HepG2 (cell line): ENCODE measurements at regions not wholly inside any gene's neighbourhood (a gene's known extent, or its start where the extent isn't known, plus 50 kb on each side); places are given as distances from the start of the nearest gene placed in this dataset.

Source experiments
- ATAC-seq: fragments of 200-7000 bp; cut with Tn5 transposase; 3 replicates; pipeline ENCODE4 v1.9.1; 2020; ENCODE audit warnings: mild to moderate bottlenecking, moderate library complexity
- BruUV-seq: library from RNA; stranded (reverse); fragments of 400-500 nt; replicated peaks from 2 replicates; lab custom pipeline; 2021; lab: Mats Ljungman, UMichigan
- CTCF ChIA-PET: fragments of 300-600 bp; formaldehyde crosslinking; extraction: SDS; loops from one replicate; lab custom pipeline; 2021; ENCODE audit warnings: low total read pairs, inconsistent platforms, low intra/inter-chr PET ratio; lab: Yijun Ruan, JAX
- POLR2A ChIA-PET: fragments of 350-600 bp; sonication (Branson Sonifier 250); formaldehyde crosslinking; loops from one replicate; lab custom pipeline; 2020; ENCODE audit warnings: antibody characterized with exemption, inconsistent platforms; lab: Yijun Ruan, JAX
- DNase-seq: peaks from one replicate; pipeline ENCODE4 v3.0.0-alpha.2; 2015; ENCODE audit warnings: low spot score
- FAIRE-seq: peaks from 3 replicates; lab custom pipeline; 2011; peaks lifted over from hg19 to GRCh38; lab: Jason Lieb, UNC
- H2AFZ ChIP-seq: one replicate; pipeline ENCODE4 v1.6.1; 2011; ENCODE audit warnings: low read length, inconsistent platforms
- H3K27ac ChIP-seq: fragments of 300-600 bp; 3 replicates; pipeline ENCODE4 v1.8.0; 2011; ENCODE audit warnings: mixed run types, mild to moderate bottlenecking, mixed read lengths, low read length, inconsistent platforms; ENCODE audit not compliant: insufficient read depth; ENCODE audit errors: extremely low read length
- H3K27me3 ChIP-seq, 2 experiments: fragments of 200-600 bp in 1 of 2; 2 replicates in 1 of 2; 3 replicates in 1 of 2; pipeline versions ENCODE4 v1.6.0 to v1.8.0; 2011; ENCODE audit warnings: low read length in 2 of 2, mild to moderate bottlenecking in 2 of 2, moderate library complexity in 2 of 2, inconsistent platforms in 1 of 2; ENCODE audit not compliant: insufficient read depth in 2 of 2, control insufficient read depth in 1 of 2
- H3K36me3 ChIP-seq, 2 experiments: fragments of 200-600 bp in 1 of 2; replicated peaks in 1 of 2; 2 replicates in 1 of 2; 3 replicates in 1 of 2; pipeline versions ENCODE4 v1.5.1 to v1.8.0; 2011; ENCODE audit warnings: low read length in 2 of 2, inconsistent platforms in 1 of 2; ENCODE audit not compliant: insufficient read depth in 2 of 2, control insufficient read depth in 1 of 2
- H3K4me1 ChIP-seq: 2 replicates; pipeline ENCODE4 v1.5.1; 2012; ENCODE audit warnings: low read length, inconsistent platforms; ENCODE audit not compliant: insufficient read depth
- H3K4me2 ChIP-seq: 2 replicates; pipeline ENCODE4 v1.6.0; 2011; ENCODE audit warnings: low read depth, low read length, inconsistent platforms
- H3K4me3 ChIP-seq, 3 experiments: fragments of 200-600 bp in 1 of 3; sonication (generic), shearing (Covaris generic) in 1 of 3; replicated peaks in 1 of 3; 2 replicates each; pipeline ENCODE4 v1.5.1; 2011 to 2016; ENCODE audit warnings: low read length in 3 of 3, inconsistent platforms in 2 of 3, low read depth in 2 of 3, mild to moderate bottlenecking in 2 of 3, control low read depth in 1 of 3, mixed read lengths in 1 of 3; ENCODE audit not compliant: insufficient read depth in 1 of 3
- H3K79me2 ChIP-seq: one replicate; pipeline ENCODE4 v1.6.1; 2011; ENCODE audit warnings: low read length, inconsistent platforms; ENCODE audit not compliant: insufficient read depth
- H3K9ac ChIP-seq: 2 replicates; pipeline ENCODE4 v1.6.0; 2011; ENCODE audit warnings: mild to moderate bottlenecking, low read depth, low read length, inconsistent platforms; ENCODE audit not compliant: insufficient read depth
- H3K9me3 ChIP-seq: 2 replicates; pipeline ENCODE4 v1.5.1; 2012; ENCODE audit warnings: mild to moderate bottlenecking, low read length
- H4K20me1 ChIP-seq: 2 replicates; pipeline ENCODE4 v1.6.0; 2011; ENCODE audit warnings: inconsistent platforms, mild to moderate bottlenecking, low read length, moderate library complexity; ENCODE audit not compliant: insufficient read depth
- CBX1 ChIP-seq: IDR thresholded peaks from one replicate; pipeline ENCODE4 v1.6.1; 2016; ENCODE audit warnings: antibody characterized with exemption, low read depth
- CHD2 ChIP-seq: IDR thresholded peaks from 2 replicates; pipeline ENCODE4 v1.6.1; 2011; ENCODE audit warnings: low read depth, low read length, improper control_type of control experiment
- CTCF ChIP-seq: sonication (generic); formaldehyde crosslinking; IDR thresholded peaks from 2 replicates; pipeline ENCODE4 v1.5.0; 2020; ENCODE audit warnings: mild to moderate bottlenecking, missing genetic modification reagents, moderate library complexity
- GMEB2 ChIP-seq: IDR thresholded peaks from 2 replicates; pipeline ENCODE4 v1.6.1; 2016; ENCODE audit warnings: missing biosample characterization, missing genetic modification reagents, low read depth
- HNRNPLL ChIP-seq: fragments of 200-400 bp; formaldehyde crosslinking; IDR thresholded peaks from 2 replicates; pipeline ENCODE4 v1.6.1; 2017; ENCODE audit warnings: mild to moderate bottlenecking, low read depth, low read length; ENCODE audit not compliant: poor library complexity, severe bottlenecking
- JUNB ChIP-seq: sonication (generic); formaldehyde crosslinking; IDR thresholded peaks from 2 replicates; pipeline ENCODE4 v1.8.0; 2022; ENCODE audit warnings: missing genetic modification reagents, mild to moderate bottlenecking, borderline replicate concordance
- REPIN1 ChIP-seq: sonication (generic); formaldehyde crosslinking; IDR thresholded peaks from 2 replicates; pipeline ENCODE4 v1.8.0; 2022; ENCODE audit warnings: missing genetic modification reagents, low read depth, mild to moderate bottlenecking, borderline replicate concordance
- RXRA ChIP-seq: sonication (generic); formaldehyde crosslinking; IDR thresholded peaks from 2 replicates; pipeline ENCODE4 v1.5.1; 2020; ENCODE audit warnings: missing genetic modification reagents
- U2AF1 ChIP-seq: fragments of 200-400 bp; formaldehyde crosslinking; optimal IDR thresholded peaks from 2 replicates; pipeline ENCODE3; 2017; ENCODE audit warnings: mild to moderate bottlenecking, low read depth, low read length
- ZNF143 ChIP-seq: sonication (generic); formaldehyde crosslinking; IDR thresholded peaks from 2 replicates; pipeline ENCODE4 v1.4.0; 2020; ENCODE audit warnings: missing genetic modification reagents
- ZNF18 ChIP-seq: sonication (generic); formaldehyde crosslinking; IDR thresholded peaks from 2 replicates; pipeline ENCODE4 v1.8.0; 2022; ENCODE audit warnings: mild to moderate bottlenecking, missing genetic modification reagents; ENCODE audit not compliant: insufficient replicate concordance
- ZNF569 ChIP-seq: sonication (generic); formaldehyde crosslinking; IDR thresholded peaks from 2 replicates; pipeline ENCODE4 v1.5.0; 2020; ENCODE audit warnings: mild to moderate bottlenecking, missing genetic modification reagents, moderate library complexity, borderline replicate concordance
- ZSCAN20 ChIP-seq: sonication (generic); formaldehyde crosslinking; IDR thresholded peaks from 2 replicates; pipeline ENCODE4 v1.4.0; 2020; ENCODE audit warnings: missing genetic modification reagents, mild to moderate bottlenecking, borderline replicate concordance
- WGBS: methylation state at CpG from one replicate; pipeline ENCODE4 v1.1.6; 2017; ENCODE audit warnings: low lambda C conversion rate; 5-methylcytosine and 5-hydroxymethylcytosine counted together
- in situ Hi-C: cut with HindIII; loops from 2 replicates; pipeline ENCODE4 v1.10.0; 2017; ENCODE audit warnings: low pct_unique_long_range_greater_than_20kb; ENCODE audit not compliant: extremely low pct_ligation_motif_present
- intact Hi-C: fragments of 100-400 bp; cut with micrococcal nuclease; formaldehyde crosslinking; loops from one replicate; pipeline ENCODE4 v1.10.0; 2022; ENCODE audit not compliant: unreplicated experiment

- Histone ChIP-seq H3K79me2 (no peaks in the 10 kb centered on the region), H3K27me3 (peaks cover 0 to 9% of the 10 kb centered on the region in 2 experiments; a peak in 2 of 5 replicates), H3K4me3 (no peak overlapping the region), H3K9ac (no peak overlapping the region), H3K27ac (no peak overlapping the region), H2AFZ (no peak overlapping the region), H3K4me1 (no peaks in the 10 kb centered on the region), H3K4me2 (no peak overlapping the region), H3K9me3 (peaks cover 8% of the 10 kb centered on the region), H4K20me1 (no peaks in the 10 kb centered on the region), H3K36me3 (no peaks in the 10 kb centered on the region)
- ChIA-PET POLR2A (no interaction called here), CTCF (no interaction called here)
- in situ Hi-C loops, result no loop called here
- DNase-seq (no peak), ATAC-seq (no peak), FAIRE-seq (no peak)
- BruUV-seq, result no TSS peak
- TF ChIP-seq CHD2 (no peak), ZNF569 (CRISPR knock-in tag) (no peak), JUNB (no peak), REPIN1 (CRISPR knock-in tag) (no peak), ZSCAN20 (CRISPR knock-in tag) (no peak)
- intact Hi-C loops, result loop anchor here (10.0 kb wide), 1 partner anchor 185 kb away; no protein-coding TSS in a partner anchor
Measured at GRCh38 chr2:172279813-172280212, 147.6 kb upstream of the ITGA6 start.

GRCh38 chr2:172280571-172281361 is 146.6 kb upstream of the ITGA6 start:
- 32% methylated on average over 6 of the region's 6 CpGs for WGBS
- CTCF ChIA-PET, result no interaction called here
- FAIRE-seq, result no peak
- TF ChIP-seq GMEB2 (CRISPR knock-in tag), result no peak
- no peak for TF ChIP-seq HNRNPLL
- TF ChIP-seq U2AF1, result no peak
- no peak for TF ChIP-seq ZNF18 (CRISPR knock-in tag)
- TF ChIP-seq ZNF143 (CRISPR knock-in tag), result no peak
- TF ChIP-seq CBX1, result no peak
- no peak for TF ChIP-seq RXRA (CRISPR knock-in tag)
- no peak for TF ChIP-seq CTCF (CRISPR knock-in tag)

More at GRCh38 chr2:172280571-172281361, 146.6 kb upstream of the ITGA6 start:
- Histone ChIP-seq H3K4me2 (no peak overlapping the region), H3K9me3 (peaks cover 8% of the 10 kb centered on the region), H3K4me3 (no peak overlapping the region), H3K9ac (no peak overlapping the region), H3K79me2 (no peaks in the 10 kb centered on the region), H3K27ac (no peak overlapping the region), H4K20me1 (no peaks in the 10 kb centered on the region), H3K27me3 (peaks cover 0 to 11% of the 10 kb centered on the region in 2 experiments; a peak in 1 of 5 replicates), H3K4me1 (no peaks in the 10 kb centered on the region), H2AFZ (no peak overlapping the region), H3K36me3 (no peaks in the 10 kb centered on the region)
- no peak for DNase-seq
- intact Hi-C loops, result loop anchor here (10.0 kb wide), 1 partner anchor 184 kb away; no protein-coding TSS in a partner anchor
- no peak for ATAC-seq
- in situ Hi-C loops, result no loop called here
- POLR2A ChIA-PET, result no interaction called here
- BruUV-seq, result no TSS peak
